Liver (tissue), 8 donors: ENCODE measurements at regions not wholly inside any gene's neighbourhood (a gene's known extent, or its start where the extent isn't known, plus 50 kb on each side); places are given as distances from the start of the nearest gene placed in this dataset.

Source experiments
- DNase-seq: peaks from one replicate; pipeline ENCODE4 v3.0.0-alpha.2; 2017; ENCODE audit warnings: low spot score
- H3K27ac ChIP-seq, 2 donors: one replicate each; pipeline ENCODE4 v1.7.0; 2013; ENCODE audit warnings: inconsistent platforms in 2 of 2, low read length in 2 of 2, control low read depth in 1 of 2, low read depth in 1 of 2, mild to moderate bottlenecking in 1 of 2
- H3K27me3 ChIP-seq, 4 donors: one replicate each; pipeline versions ENCODE4 v1.6.1 to v1.7.0; 2013; ENCODE audit warnings: low read length in 3 of 4, inconsistent platforms in 1 of 4, mild to moderate bottlenecking in 1 of 4, moderate library complexity in 1 of 4; ENCODE audit not compliant: control insufficient read depth in 4 of 4, insufficient read depth in 4 of 4
- H3K36me3 ChIP-seq, 4 donors: one replicate each; pipeline versions ENCODE4 v1.6.1 to v1.7.0; 2013; ENCODE audit warnings: low read length in 3 of 4, mild to moderate bottlenecking in 3 of 4, low read depth in 1 of 4, moderate library complexity in 1 of 4; ENCODE audit not compliant: control insufficient read depth in 4 of 4, insufficient read depth in 3 of 4
- H3K4me1 ChIP-seq, 4 donors: one replicate each; pipeline versions ENCODE4 v1.6.1 to v1.7.0; 2013; ENCODE audit warnings: low read length in 3 of 4, mild to moderate bottlenecking in 3 of 4, moderate library complexity in 1 of 4; ENCODE audit not compliant: control insufficient read depth in 4 of 4, insufficient read depth in 4 of 4
- H3K4me3 ChIP-seq, 3 donors: one replicate each; pipeline versions ENCODE4 v1.6.1 to v1.7.0; 2013; ENCODE audit warnings: low read length in 3 of 3, control low read depth in 1 of 3, low read depth in 1 of 3, mild to moderate bottlenecking in 1 of 3
- H3K9ac ChIP-seq, 2 donors: one replicate each; pipeline ENCODE4 v1.7.0; 2013; ENCODE audit warnings: low read length in 2 of 2, mild to moderate bottlenecking in 2 of 2, moderate library complexity in 2 of 2, control low read depth in 1 of 2, low read depth in 1 of 2
- H3K9me3 ChIP-seq, 4 donors: one replicate each; pipeline versions ENCODE4 v1.6.1 to v1.7.0; 2013; ENCODE audit warnings: low read length in 3 of 4; ENCODE audit not compliant: control insufficient read depth in 4 of 4
- EGR1 ChIP-seq, 2 donors: IDR thresholded peaks; 2 replicates each; pipeline ENCODE4 v1.6.1; 2016 to 2018; ENCODE audit warnings: antibody characterized with exemption in 2 of 2, low read depth in 2 of 2
- FOXA1 ChIP-seq: IDR thresholded peaks from 2 replicates; pipeline ENCODE4 v1.6.1; 2016; ENCODE audit warnings: antibody characterized with exemption
- FOXA2 ChIP-seq: IDR thresholded peaks from 2 replicates; pipeline ENCODE4 v1.6.1; 2016; ENCODE audit warnings: antibody characterized with exemption
- GABPA ChIP-seq, 2 donors: IDR thresholded peaks in 1 of 2; conservative IDR thresholded peaks in 1 of 2; 2 replicates each; pipeline ENCODE4 v1.6.1; 2016; ENCODE audit warnings: antibody characterized with exemption in 2 of 2, mild to moderate bottlenecking in 1 of 2, moderate library complexity in 1 of 2
- HNF4A ChIP-seq, 2 donors: conservative IDR thresholded peaks; 2 replicates each; pipeline ENCODE4 v1.6.1; 2016; ENCODE audit warnings: antibody characterized with exemption in 2 of 2, mild to moderate bottlenecking in 2 of 2
- HNF4G ChIP-seq: IDR thresholded peaks from 2 replicates; pipeline ENCODE4 v1.6.1; 2016; ENCODE audit warnings: antibody characterized with exemption
- JUND ChIP-seq, 2 donors: IDR thresholded peaks; 2 replicates each; pipeline ENCODE4 v1.6.1; 2016; ENCODE audit warnings: antibody characterized with exemption in 2 of 2
- NR2F2 ChIP-seq: IDR thresholded peaks from 2 replicates; pipeline ENCODE4 v1.6.1; 2016; ENCODE audit warnings: antibody characterized with exemption
- RAD21 ChIP-seq, 2 donors: IDR thresholded peaks; 2 replicates each; pipeline ENCODE4 v1.6.1; 2016; ENCODE audit warnings: antibody characterized with exemption in 2 of 2, mild to moderate bottlenecking in 2 of 2
- RXRA ChIP-seq, 2 donors: IDR thresholded peaks; 2 replicates each; pipeline ENCODE4 v1.6.1; 2017 to 2018; ENCODE audit warnings: antibody characterized with exemption in 2 of 2, mild to moderate bottlenecking in 1 of 2
- SP1 ChIP-seq: IDR thresholded peaks from 2 replicates; pipeline ENCODE4 v1.6.1; 2018; ENCODE audit warnings: antibody characterized with exemption, mild to moderate bottlenecking
- TAF1 ChIP-seq: conservative IDR thresholded peaks from 2 replicates; pipeline ENCODE4 v1.6.1; 2016; ENCODE audit warnings: antibody characterized with exemption, mild to moderate bottlenecking
- YY1 ChIP-seq: IDR thresholded peaks from 2 replicates; pipeline ENCODE4 v1.6.1; 2016; ENCODE audit warnings: antibody characterized with exemption, mild to moderate bottlenecking
- WGBS: extraction: QIAGEN DNeasy Blood & Tissue Kit; methylation state at CpG from one replicate; pipeline ENCODE4 v1.1.7; 2013; 5-methylcytosine and 5-hydroxymethylcytosine counted together
- TF ChIP-seq, protein P1 (sequence below): IDR thresholded peaks from 2 replicates; pipeline ENCODE4 v1.6.1; 2016; ENCODE audit warnings: antibody characterized with exemption
- TF ChIP-seq, protein P2 (sequence below): IDR thresholded peaks from 2 replicates; pipeline ENCODE4 v1.6.1; 2016; ENCODE audit warnings: antibody characterized with exemption
- TF ChIP-seq, protein P3 (sequence below): fragments of 150-350 bp; IDR thresholded peaks from 2 replicates; pipeline ENCODE4 v1.5.1; 2017; ENCODE audit warnings: improper control_type of control experiment, low read depth, low read length; ENCODE audit not compliant: missing input control
- TF ChIP-seq, protein P4 (sequence below): IDR thresholded peaks from 2 replicates; pipeline ENCODE4 v1.6.1; 2016; ENCODE audit warnings: antibody characterized with exemption, mild to moderate bottlenecking
- TF ChIP-seq, protein P5 (sequence below): IDR thresholded peaks from 2 replicates; pipeline ENCODE4 v1.6.1; 2016; ENCODE audit warnings: antibody characterized with exemption
- donor health status: healthy.
- donor health status: healthy.
- donor health status: healthy.
- donor health status: healthy.
- donor health status: healthy.

DNA sequence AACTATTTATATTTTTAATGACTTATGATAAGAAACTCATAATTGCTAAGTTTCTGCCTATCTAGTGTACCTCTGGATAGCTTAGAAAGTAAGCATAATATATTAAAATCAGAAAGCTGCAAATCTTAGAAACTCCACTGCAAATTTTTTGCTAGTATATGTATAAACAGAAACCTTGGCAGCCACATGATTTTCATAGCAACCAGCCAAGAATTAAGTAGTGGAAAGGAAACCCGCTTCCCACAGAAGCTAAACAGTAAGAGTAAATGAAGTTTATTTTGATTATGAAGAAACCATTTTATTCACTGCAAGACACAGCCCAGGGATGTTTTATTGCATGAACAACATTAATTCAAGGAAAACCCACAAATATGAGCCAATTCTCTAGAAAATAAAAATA lies 872.5 kb upstream of the ADGRL3 start:
- no peak for TF ChIP-seq HNF4A (conservative IDR thresholded peaks at IDR 0.05)
- TF ChIP-seq, protein P1, sequence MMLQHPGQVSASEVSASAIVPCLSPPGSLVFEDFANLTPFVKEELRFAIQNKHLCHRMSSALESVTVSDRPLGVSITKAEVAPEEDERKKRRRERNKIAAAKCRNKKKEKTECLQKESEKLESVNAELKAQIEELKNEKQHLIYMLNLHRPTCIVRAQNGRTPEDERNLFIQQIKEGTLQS, result no peak
- TF ChIP-seq FOXA2, result no peak
- TF ChIP-seq NR2F2, result no peak
- TF ChIP-seq YY1, result no peak
- no peak for DNase-seq
- no peaks in the 10 kb centered on the region for H3K9me3 ChIP-seq
- H3K4me1 ChIP-seq, result no peaks in the 10 kb centered on the region
- WGBS, result 71% methylated on average over 1 of the region's 1 CpG
- no peak overlapping the region for H3K9ac ChIP-seq
- H3K27ac ChIP-seq, result no peak overlapping the region
- no peak overlapping the region for H3K4me3 ChIP-seq
- H3K27me3 ChIP-seq, result no peaks in the 10 kb centered on the region
- H3K36me3 ChIP-seq, result no peaks in the 10 kb centered on the region

DNA sequence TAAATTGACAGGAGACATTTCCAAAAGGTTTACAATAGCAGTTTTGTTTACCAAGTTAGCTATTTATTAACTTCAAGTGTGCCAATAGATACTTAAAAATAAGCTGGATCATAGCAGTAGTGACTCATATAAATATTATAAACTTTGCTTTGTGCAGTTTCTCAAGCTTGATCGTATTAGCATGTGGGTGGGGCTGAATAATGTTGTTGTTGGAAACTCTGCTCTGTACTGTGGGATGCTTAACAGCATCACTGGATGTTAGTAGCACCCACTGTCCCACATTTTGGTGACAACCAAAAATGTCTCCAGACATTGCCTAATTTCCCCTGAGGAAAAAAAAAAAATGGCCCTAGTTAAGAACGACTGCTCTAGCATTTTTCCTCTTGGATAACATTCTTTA lies 855.2 kb upstream of the ADGRL3 start:
- Histone ChIP-seq H3K27ac (no peak overlapping the region), H3K4me1 (no peaks in the 10 kb centered on the region), H3K9me3 (no peaks in the 10 kb centered on the region), H3K9ac (no peak overlapping the region), H3K4me3 (no peak overlapping the region), H3K27me3 (no peaks in the 10 kb centered on the region), H3K36me3 (no peaks in the 10 kb centered on the region)
- WGBS, result 49% methylated on average over 2 of the region's 2 CpGs
- TF ChIP-seq FOXA1, result no peak
- TF ChIP-seq, protein P2, sequence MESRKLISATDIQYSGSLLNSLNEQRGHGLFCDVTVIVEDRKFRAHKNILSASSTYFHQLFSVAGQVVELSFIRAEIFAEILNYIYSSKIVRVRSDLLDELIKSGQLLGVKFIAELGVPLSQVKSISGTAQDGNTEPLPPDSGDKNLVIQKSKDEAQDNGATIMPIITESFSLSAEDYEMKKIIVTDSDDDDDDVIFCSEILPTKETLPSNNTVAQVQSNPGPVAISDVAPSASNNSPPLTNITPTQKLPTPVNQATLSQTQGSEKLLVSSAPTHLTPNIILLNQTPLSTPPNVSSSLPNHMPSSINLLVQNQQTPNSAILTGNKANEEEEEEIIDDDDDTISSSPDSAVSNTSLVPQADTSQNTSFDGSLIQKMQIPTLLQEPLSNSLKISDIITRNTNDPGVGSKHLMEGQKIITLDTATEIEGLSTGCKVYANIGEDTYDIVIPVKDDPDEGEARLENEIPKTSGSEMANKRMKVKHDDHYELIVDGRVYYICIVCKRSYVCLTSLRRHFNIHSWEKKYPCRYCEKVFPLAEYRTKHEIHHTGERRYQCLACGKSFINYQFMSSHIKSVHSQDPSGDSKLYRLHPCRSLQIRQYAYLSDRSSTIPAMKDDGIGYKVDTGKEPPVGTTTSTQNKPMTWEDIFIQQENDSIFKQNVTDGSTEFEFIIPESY, result no peak
- TF ChIP-seq, protein P1, result no peak
- no peak for DNase-seq

DNA sequence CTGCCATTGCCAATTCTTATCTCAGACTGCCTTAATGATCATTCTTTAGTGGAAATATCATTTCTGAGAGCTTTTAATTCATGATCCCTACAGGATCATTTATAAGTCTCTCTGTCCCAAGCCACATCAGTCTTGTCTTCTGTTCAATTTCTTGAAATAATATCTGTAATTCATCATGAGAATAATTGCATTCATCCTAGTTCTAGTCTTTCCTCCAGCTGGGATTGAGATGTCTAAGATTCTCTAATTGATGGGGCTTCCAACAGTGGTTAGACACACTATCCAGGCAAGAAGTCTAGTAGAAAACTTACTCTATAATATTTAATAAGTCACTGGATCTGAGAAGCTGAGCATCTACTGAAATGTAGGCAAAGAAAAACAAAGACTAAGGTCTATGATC lies 854.7 kb upstream of the ADGRL3 start:
- DNase-seq, result no peak
- Histone ChIP-seq H3K27me3 (no peaks in the 10 kb centered on the region), H3K9ac (no peak overlapping the region), H3K4me1 (no peaks in the 10 kb centered on the region), H3K9me3 (no peaks in the 10 kb centered on the region), H3K36me3 (no peaks in the 10 kb centered on the region), H3K4me3 (no peak overlapping the region), H3K27ac (no peak overlapping the region)
- TF ChIP-seq HNF4G (no peak), JUND (IDR thresholded peaks at IDR 0.05) (no peak), TAF1 (no peak), GABPA (IDR thresholded peaks at IDR 0.05 in 1 of 2, conservative IDR thresholded peaks at IDR 0.05 in 1 of 2) (no peak), EGR1 (IDR thresholded peaks at IDR 0.05; ENCODE audit: low read depth in 2 of 2) (no peak), YY1 (no peak), RXRA (IDR thresholded peaks at IDR 0.05) (no peak), FOXA1 (no peak), HNF4A (conservative IDR thresholded peaks at IDR 0.05) (no peak), SP1 (no peak), RAD21 (IDR thresholded peaks at IDR 0.05) (no peak), NR2F2 (no peak), FOXA2 (no peak)
- TF ChIP-seq, protein P2, result no peak
- TF ChIP-seq, protein P3, sequence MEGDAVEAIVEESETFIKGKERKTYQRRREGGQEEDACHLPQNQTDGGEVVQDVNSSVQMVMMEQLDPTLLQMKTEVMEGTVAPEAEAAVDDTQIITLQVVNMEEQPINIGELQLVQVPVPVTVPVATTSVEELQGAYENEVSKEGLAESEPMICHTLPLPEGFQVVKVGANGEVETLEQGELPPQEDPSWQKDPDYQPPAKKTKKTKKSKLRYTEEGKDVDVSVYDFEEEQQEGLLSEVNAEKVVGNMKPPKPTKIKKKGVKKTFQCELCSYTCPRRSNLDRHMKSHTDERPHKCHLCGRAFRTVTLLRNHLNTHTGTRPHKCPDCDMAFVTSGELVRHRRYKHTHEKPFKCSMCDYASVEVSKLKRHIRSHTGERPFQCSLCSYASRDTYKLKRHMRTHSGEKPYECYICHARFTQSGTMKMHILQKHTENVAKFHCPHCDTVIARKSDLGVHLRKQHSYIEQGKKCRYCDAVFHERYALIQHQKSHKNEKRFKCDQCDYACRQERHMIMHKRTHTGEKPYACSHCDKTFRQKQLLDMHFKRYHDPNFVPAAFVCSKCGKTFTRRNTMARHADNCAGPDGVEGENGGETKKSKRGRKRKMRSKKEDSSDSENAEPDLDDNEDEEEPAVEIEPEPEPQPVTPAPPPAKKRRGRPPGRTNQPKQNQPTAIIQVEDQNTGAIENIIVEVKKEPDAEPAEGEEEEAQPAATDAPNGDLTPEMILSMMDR, result no peak
- TF ChIP-seq, protein P4, sequence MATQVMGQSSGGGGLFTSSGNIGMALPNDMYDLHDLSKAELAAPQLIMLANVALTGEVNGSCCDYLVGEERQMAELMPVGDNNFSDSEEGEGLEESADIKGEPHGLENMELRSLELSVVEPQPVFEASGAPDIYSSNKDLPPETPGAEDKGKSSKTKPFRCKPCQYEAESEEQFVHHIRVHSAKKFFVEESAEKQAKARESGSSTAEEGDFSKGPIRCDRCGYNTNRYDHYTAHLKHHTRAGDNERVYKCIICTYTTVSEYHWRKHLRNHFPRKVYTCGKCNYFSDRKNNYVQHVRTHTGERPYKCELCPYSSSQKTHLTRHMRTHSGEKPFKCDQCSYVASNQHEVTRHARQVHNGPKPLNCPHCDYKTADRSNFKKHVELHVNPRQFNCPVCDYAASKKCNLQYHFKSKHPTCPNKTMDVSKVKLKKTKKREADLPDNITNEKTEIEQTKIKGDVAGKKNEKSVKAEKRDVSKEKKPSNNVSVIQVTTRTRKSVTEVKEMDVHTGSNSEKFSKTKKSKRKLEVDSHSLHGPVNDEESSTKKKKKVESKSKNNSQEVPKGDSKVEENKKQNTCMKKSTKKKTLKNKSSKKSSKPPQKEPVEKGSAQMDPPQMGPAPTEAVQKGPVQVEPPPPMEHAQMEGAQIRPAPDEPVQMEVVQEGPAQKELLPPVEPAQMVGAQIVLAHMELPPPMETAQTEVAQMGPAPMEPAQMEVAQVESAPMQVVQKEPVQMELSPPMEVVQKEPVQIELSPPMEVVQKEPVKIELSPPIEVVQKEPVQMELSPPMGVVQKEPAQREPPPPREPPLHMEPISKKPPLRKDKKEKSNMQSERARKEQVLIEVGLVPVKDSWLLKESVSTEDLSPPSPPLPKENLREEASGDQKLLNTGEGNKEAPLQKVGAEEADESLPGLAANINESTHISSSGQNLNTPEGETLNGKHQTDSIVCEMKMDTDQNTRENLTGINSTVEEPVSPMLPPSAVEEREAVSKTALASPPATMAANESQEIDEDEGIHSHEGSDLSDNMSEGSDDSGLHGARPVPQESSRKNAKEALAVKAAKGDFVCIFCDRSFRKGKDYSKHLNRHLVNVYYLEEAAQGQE, result no peak
- TF ChIP-seq, protein P5, sequence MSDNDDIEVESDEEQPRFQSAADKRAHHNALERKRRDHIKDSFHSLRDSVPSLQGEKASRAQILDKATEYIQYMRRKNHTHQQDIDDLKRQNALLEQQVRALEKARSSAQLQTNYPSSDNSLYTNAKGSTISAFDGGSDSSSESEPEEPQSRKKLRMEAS, result no peak
- TF ChIP-seq, protein P1, result no peak
